Fibroblast of lung (primary cell): ENCODE measurements at regions not wholly inside any gene's neighbourhood (a gene's known extent, or its start where the extent isn't known, plus 50 kb on each side); places are given as distances from the start of the nearest gene placed in this dataset.

Experiments used
- DNase-seq, 2 donors: peaks; one replicate each; pipeline versions ENCODE4 v3.0.0 to v3.0.0-alpha.2; 2010; ENCODE audit warnings: low read depth in 2 of 2
- H2AFZ ChIP-seq: 2 replicates; pipeline ENCODE4 v1.5.1; 2012; ENCODE audit warnings: low read length, control low read depth, inconsistent platforms
- H3K27ac ChIP-seq: 2 replicates; pipeline ENCODE4 v1.5.1; 2011; ENCODE audit warnings: low read length, control low read depth; ENCODE audit not compliant: insufficient read depth
- H3K27me3 ChIP-seq: 2 replicates; pipeline ENCODE4 v1.5.1; 2011; ENCODE audit warnings: mild to moderate bottlenecking, low read length; ENCODE audit not compliant: control insufficient read depth, insufficient read depth
- H3K36me3 ChIP-seq: 2 replicates; pipeline ENCODE4 v1.5.1; 2011; ENCODE audit warnings: low read length; ENCODE audit not compliant: control insufficient read depth, insufficient read depth
- H3K4me1 ChIP-seq: 2 replicates; pipeline ENCODE4 v1.5.1; 2011; ENCODE audit warnings: low read length; ENCODE audit not compliant: control insufficient read depth, insufficient read depth; ENCODE audit errors: extremely low read depth
- H3K4me2 ChIP-seq: 2 replicates; pipeline ENCODE4 v1.5.1; 2011; ENCODE audit warnings: low read length, control low read depth; ENCODE audit not compliant: insufficient read depth; ENCODE audit errors: extremely low read depth
- H3K4me3 ChIP-seq, 4 experiments: fragments of 200-600 bp in 1 of 4; sonication (generic) in 1 of 4; replicated peaks in 1 of 4; 2 replicates each; pipeline ENCODE4 v1.5.1; 2011 to 2016; ENCODE audit warnings: low read length in 4 of 4, low read depth in 3 of 4, mild to moderate bottlenecking in 3 of 4, control low read depth in 2 of 4, inconsistent platforms in 1 of 4, mixed read lengths in 1 of 4; ENCODE audit not compliant: insufficient read depth in 1 of 4; ENCODE audit errors: control extremely low read depth in 1 of 4
- H3K79me2 ChIP-seq: 2 replicates; pipeline ENCODE4 v1.5.1; 2012; ENCODE audit warnings: mild to moderate bottlenecking, low read length, inconsistent platforms; ENCODE audit not compliant: control insufficient read depth, insufficient read depth
- H3K9ac ChIP-seq: 2 replicates; pipeline ENCODE4 v1.5.1; 2011; ENCODE audit warnings: mild to moderate bottlenecking, low read length, control low read depth; ENCODE audit not compliant: insufficient read depth
- H3K9me3 ChIP-seq: 2 replicates; pipeline ENCODE4 v1.5.1; 2012; ENCODE audit warnings: low read depth, low read length; ENCODE audit not compliant: control insufficient read depth, insufficient read depth
- H4K20me1 ChIP-seq: 2 replicates; pipeline ENCODE4 v1.5.1; 2011; ENCODE audit warnings: low read length; ENCODE audit not compliant: control insufficient read depth, insufficient read depth; ENCODE audit errors: extremely low read depth
- CTCF ChIP-seq, 2 donors: IDR thresholded peaks in 1 of 2; conservative IDR thresholded peaks in 1 of 2; 1 replicate in 1 of 2; 2 replicates in 1 of 2; pipeline ENCODE4 v1.5.1; 2011 to 2012; ENCODE audit warnings: low read length in 2 of 2, control low read depth in 1 of 2, inconsistent platforms in 1 of 2, low read depth in 1 of 2, mild to moderate bottlenecking in 1 of 2
- EZH2 ChIP-seq: IDR thresholded peaks from 2 replicates; pipeline ENCODE4 v1.5.1; 2012; ENCODE audit warnings: low read length, control low read depth, mild to moderate bottlenecking; ENCODE audit errors: missing control alignments

- Histone ChIP-seq H3K79me2 (no peaks in the 10 kb centered on the region), H2AFZ (no peak overlapping the region), H3K27me3 (no peaks in the 10 kb centered on the region), H3K9ac (no peak overlapping the region), H3K4me2 (no peak overlapping the region), H3K9me3 (no peaks in the 10 kb centered on the region), H3K36me3 (no peaks in the 10 kb centered on the region), H4K20me1 (no peaks in the 10 kb centered on the region), H3K4me1 (no peaks in the 10 kb centered on the region), H3K4me3 (no peak overlapping the region), H3K27ac (no peak overlapping the region)
- TF ChIP-seq CTCF (conservative IDR thresholded peaks at IDR 0.05 in 1 of 2, IDR thresholded peaks at IDR 0.05 in 1 of 2; ENCODE audit: low read depth in 1 of 2, low read length in 2 of 2) (no peak), EZH2 (no peak)
- DNase-seq, result no peak
Observed at GRCh38 chr7:24069751-24070150, 214.2 kb upstream of the NPY start.

- Histone ChIP-seq H3K27ac (no peak overlapping the region), H3K4me2 (no peak overlapping the region), H3K4me1 (no peaks in the 10 kb centered on the region), H3K4me3 (no peak overlapping the region), H3K79me2 (no peaks in the 10 kb centered on the region), H3K9me3 (no peaks in the 10 kb centered on the region), H2AFZ (no peak overlapping the region), H4K20me1 (no peaks in the 10 kb centered on the region), H3K36me3 (no peaks in the 10 kb centered on the region), H3K9ac (no peak overlapping the region), H3K27me3 (no peaks in the 10 kb centered on the region)
- DNase-seq, result no peak
- no peak for TF ChIP-seq EZH2
- no peak for TF ChIP-seq CTCF (conservative IDR thresholded peaks at IDR 0.05 in 1 of 2, IDR thresholded peaks at IDR 0.05 in 1 of 2; ENCODE audit: low read depth in 1 of 2, low read length in 2 of 2)
Observed at GRCh38 chr7:24073651-24074420, 210.2 kb upstream of the NPY start.

DNA sequence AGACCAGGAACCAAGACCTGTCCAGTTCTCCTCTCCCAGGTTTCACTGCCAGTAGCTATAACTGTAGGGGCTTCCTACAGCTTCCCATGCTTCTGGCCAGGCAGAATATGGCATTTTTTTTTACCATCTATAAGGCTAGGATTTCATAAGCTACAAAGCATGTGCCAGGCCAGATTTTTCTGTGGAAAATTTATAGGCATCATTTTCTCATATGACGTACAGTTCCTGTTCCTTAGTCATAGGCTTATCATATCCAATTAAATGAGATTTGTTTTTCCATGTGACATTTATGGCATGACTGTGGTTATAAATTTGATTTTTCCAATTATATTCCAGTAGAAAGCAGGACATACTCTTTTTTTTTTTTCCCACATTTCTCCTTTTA is 208.6 kb upstream of the NPY start:
- Histone ChIP-seq H3K4me2 (no peak overlapping the region), H3K4me1 (no peaks in the 10 kb centered on the region), H3K9ac (no peak overlapping the region), H2AFZ (no peak overlapping the region), H3K9me3 (no peaks in the 10 kb centered on the region), H3K79me2 (no peaks in the 10 kb centered on the region), H3K36me3 (no peaks in the 10 kb centered on the region), H3K4me3 (no peak overlapping the region), H3K27me3 (no peaks in the 10 kb centered on the region), H4K20me1 (no peaks in the 10 kb centered on the region), H3K27ac (no peak overlapping the region)
- DNase-seq, result no peak
- TF ChIP-seq CTCF (conservative IDR thresholded peaks at IDR 0.05 in 1 of 2, IDR thresholded peaks at IDR 0.05 in 1 of 2; ENCODE audit: low read depth in 1 of 2, low read length in 2 of 2) (no peak), EZH2 (no peak)
